ENCODE measurements at regions not wholly inside any gene's neighbourhood (a gene's known extent, or its start where the extent isn't known, plus 50 kb on each side); places are given as distances from the start of the nearest gene placed in this dataset.

- no peak for DNase-seq
These were observed 454.8 kb upstream of the SOX5 start for GRCh38 chr12:24404086-24404815.

DNA sequence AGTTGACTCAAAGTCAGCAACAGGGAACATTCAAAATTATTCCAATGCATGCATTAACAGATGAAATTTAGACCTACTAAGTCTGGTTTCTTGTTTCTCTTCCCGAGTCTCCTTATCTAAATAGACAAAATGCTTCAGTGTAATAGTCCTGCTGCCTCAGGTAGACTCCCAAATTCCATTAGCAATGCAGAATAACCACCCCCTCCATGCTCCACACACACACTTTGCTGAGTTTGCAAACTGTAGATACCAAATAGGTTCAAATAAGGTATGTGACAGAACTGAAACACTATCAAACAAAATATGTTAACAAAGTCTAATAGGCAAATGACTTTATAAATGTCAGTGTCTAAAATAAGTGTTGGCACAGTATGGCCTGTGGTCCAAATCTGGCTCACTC is 451.1 kb upstream of the SOX5 start:
- DNase-seq = no peak

GRCh38 chr12:24398605-24399004 is 449.1 kb upstream of the SOX5 start:
- no peak for DNase-seq

- no peak for DNase-seq
These were observed 446.8 kb upstream of the SOX5 start for GRCh38 chr12:24396224-24396623.

DNA sequence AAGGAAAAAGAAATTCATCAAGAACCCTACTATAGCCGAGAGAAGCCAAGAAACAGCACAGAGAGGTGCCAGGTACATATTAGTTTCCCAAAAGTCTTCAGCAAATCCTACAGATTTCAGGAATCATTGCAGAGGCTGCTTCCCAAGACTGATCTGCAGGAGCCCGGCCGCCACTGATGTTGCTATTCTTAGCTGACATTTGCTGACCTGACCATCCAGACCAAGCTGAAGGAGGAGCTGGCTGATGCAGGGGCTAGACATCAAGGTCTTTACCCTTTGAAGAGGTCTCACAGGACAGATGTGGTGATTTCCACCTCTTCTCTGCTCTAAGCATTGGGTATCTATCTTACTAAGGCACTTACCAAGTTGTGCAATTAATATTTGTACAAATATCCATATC is 444.8 kb upstream of the SOX5 start:
- no peak for DNase-seq

GRCh38 chr12:24393071-24393470 is 443.6 kb upstream of the SOX5 start:
- DNase-seq = no peak

DNA sequence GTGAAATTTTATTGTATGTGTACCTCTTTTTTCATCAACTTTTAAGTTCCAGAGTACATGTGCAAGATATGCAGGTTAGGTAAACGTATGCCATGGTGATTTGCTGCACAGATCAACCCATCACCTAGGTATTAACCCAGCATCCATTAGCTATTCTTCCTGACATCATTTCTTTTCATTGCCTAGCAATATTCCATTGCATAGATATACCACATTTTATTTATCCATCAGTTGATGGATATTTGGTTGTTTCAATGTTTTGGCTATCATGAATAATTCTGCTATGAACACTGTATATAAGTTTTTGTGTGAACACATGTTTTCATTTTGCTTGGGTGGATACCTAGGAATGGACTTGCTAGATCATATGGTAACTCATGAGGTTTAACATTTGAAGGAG is 439.9 kb upstream of the SOX5 start:
- no peak for DNase-seq

DNA sequence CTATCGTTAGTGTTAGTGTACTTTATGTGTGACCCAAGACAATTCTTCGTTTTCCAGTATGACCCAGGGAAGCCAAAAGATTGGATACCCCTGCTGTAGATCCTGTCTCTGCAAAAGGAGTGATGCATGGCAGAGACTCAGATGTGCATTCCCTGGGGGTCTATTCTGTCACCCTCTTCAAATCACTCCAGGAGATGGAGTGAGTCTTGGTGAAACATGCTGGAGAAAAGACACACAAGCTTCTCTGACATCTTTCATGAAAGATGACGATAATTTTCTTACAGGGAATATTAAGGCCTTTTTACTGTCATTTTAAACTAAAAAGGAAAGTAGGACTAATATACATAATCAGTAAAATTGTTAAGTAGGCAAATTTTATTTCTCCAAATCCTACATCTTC is 437.9 kb upstream of the SOX5 start:
- no peak for DNase-seq

- no peak for DNase-seq
These were observed 437.4 kb upstream of the SOX5 start for GRCh38 chr12:24386836-24387235.

- no peak for DNase-seq
These were observed 432.3 kb upstream of the SOX5 start for GRCh38 chr12:24381790-24382189.

GRCh38 chr12:24379861-24380521 is 430.5 kb upstream of the SOX5 start:
- DNase-seq = no peak

DNA sequence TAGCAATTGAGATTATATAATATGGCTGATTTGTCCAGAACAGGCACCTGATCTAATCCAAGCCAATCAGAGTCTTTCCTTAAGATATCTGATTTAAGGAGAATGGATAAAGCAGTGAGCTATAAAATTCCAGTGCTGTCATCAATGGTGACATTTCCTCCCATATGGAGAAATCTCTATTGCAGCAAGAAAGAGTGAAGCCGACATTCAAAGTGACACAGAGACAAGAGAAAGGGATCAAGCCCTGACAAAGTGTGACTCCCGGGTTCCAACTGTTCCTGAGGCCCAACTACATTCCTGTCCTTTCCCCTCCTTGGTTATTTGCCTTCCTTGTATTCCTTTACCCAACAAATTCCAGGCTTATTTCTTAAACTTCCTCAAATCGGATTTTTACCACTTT is 430.0 kb upstream of the SOX5 start:
- DNase-seq = no peak

GRCh38 chr12:24378548-24379407 is 429.3 kb upstream of the SOX5 start:
- DNase-seq = no peak

- no peak for DNase-seq
These were observed 425.0 kb upstream of the SOX5 start for GRCh38 chr12:24374452-24374851.

GRCh38 chr12:24373004-24373403 is 423.5 kb upstream of the SOX5 start:
- no peak for DNase-seq

DNA sequence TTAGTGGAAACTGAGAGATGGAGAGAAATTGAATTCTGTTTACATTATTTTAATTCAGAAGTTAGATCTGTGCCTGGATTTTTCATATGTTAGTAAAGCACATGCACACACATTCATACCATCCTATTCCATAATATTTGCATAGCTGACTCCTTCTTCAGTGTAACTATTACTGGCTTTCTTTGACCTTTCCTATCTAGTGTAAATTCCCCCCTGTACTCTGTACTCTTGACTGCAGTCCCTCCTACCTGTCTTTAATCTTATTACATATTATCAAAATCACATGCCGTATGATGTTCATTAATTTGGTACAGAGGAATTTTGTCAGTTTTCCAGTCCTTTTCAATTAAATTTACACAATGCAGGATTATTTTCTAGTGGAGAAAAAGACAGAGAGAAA is 417.0 kb upstream of the SOX5 start:
- no peak for DNase-seq

GRCh38 chr12:24364921-24365320 is 415.5 kb upstream of the SOX5 start:
- no peak for DNase-seq

GRCh38 chr12:24363177-24363754 is 413.8 kb upstream of the SOX5 start:
- no peak for DNase-seq

DNA sequence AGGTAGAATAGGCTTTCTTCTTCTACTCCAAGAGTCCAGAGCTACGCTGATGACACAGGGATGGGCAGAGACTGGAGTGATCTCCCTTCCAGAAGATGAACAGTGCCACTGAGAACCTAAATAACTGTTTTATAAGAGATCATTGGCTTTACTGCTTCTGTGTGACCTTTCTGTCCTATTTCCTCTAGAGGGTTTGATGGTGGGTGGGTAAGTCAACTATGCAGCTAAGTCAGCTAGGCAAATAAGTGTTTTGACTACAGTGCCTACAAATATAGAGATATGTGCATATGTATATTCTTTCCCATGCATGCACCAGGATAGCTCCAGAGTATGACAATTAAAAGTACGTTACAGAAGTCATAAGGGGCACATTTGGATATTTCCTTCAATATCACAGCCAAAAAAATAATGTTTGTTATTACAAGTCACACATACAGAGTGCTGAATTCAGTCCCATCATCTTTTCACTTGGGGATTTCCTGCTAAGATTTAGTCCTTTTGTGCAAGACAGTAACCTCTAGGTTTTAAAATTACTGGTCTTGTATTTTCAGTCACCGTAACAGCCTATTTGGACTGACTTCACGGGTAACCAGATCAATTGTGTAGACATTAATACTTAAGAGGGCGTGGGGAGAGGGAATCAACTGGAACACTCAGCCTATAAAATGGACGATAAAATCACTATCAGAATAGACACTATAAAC is 412.6 kb upstream of the SOX5 start:
- no peak for DNase-seq

GRCh38 chr12:24360907-24361306 is 411.4 kb upstream of the SOX5 start:
- DNase-seq = no peak

DNA sequence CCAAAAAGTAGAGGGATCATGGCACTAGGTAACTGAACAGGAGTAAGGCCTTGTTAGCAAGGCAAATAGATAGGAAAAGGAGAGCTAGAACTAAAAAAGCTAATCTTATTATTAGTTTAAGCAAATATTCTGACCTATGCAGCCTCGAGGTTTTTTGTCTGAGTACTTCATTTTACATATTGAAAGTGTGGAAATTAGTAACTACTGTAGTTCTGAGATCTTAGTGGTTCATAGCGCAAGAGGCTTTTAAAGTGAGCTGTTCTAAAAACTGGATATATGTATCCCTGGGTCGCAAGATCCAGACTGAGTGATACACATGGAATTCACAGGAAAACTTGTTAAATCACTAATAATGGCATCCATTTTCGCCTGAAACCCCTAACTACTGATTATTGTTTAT is 411.0 kb upstream of the SOX5 start:
- no peak for DNase-seq

DNA sequence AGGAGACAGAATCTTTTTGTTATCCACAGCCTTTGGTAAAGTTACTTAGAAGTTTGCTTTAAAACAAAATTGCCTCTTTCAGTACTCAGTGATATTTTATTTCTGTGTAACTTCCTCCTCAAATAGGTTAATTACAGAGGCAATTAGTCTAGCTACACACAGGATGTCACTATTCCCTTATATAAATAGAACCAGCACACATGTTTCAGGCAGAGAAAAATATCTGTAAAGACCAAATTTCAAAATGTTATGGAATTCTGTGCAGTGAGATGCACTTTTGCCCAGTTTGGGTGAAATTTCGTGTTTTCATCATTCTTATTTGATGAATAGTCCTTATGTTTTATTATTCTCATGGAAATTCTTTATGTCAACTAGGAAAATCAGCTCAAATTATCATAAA is 410.6 kb upstream of the SOX5 start:
- no peak for DNase-seq

DNA sequence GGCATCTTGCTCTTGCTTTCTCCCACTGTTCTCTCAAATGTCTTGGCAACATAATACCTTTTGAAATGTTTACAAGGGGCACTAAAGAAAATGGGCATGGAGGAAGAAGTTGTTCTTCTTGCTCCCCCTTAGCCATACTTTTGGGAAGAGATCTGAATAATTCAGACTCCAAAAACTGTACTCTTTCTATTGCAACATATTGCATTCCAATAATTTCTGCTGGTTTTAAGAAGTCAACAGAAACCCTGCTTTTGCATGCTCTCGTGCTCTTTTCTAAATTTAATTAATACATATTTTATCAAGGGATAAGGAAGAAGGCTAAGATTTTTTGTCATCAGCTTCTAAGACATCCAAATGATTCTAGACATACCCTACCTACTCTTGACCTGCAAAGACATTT is 409.9 kb upstream of the SOX5 start:
- no peak for DNase-seq
